GM12873 (cell line): ENCODE measurements at regions not wholly inside any gene's neighbourhood (a gene's known extent, or its start where the extent isn't known, plus 50 kb on each side); places are given as distances from the start of the nearest gene placed in this dataset.

ENCODE experiments used
- TF ChIP-seq, protein P1 (sequence below): IDR thresholded peaks from 2 replicates; pipeline ENCODE4 v1.5.1; 2012; ENCODE audit warnings: low read depth, mild to moderate bottlenecking, moderate library complexity, low read length, control low read depth; ENCODE audit not compliant: insufficient read depth; ENCODE audit errors: missing control alignments

DNA sequence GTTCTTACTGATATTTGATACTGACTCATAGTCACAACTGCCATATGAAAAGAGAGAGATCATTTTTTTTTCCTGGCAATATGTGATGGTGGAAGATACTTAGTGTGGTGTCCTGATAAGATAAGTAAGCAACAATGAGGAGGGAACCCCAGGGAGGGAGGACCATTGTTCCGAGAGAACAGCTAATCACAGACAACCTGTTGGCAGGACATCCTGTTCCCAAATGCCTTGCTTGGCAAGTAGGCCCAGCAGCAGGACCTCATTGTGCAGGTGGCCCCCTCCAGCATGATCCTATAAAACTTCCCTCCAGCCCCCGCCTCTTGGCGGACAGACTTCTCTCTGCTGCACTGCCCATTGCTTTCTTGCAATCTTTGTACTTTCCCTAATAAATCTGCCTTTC is 329.4 kb upstream of the CHRM3 start:
- TF ChIP-seq, protein P1, sequence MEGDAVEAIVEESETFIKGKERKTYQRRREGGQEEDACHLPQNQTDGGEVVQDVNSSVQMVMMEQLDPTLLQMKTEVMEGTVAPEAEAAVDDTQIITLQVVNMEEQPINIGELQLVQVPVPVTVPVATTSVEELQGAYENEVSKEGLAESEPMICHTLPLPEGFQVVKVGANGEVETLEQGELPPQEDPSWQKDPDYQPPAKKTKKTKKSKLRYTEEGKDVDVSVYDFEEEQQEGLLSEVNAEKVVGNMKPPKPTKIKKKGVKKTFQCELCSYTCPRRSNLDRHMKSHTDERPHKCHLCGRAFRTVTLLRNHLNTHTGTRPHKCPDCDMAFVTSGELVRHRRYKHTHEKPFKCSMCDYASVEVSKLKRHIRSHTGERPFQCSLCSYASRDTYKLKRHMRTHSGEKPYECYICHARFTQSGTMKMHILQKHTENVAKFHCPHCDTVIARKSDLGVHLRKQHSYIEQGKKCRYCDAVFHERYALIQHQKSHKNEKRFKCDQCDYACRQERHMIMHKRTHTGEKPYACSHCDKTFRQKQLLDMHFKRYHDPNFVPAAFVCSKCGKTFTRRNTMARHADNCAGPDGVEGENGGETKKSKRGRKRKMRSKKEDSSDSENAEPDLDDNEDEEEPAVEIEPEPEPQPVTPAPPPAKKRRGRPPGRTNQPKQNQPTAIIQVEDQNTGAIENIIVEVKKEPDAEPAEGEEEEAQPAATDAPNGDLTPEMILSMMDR = no peak

- TF ChIP-seq, protein P1 = no peak
Observed at GRCh38 chr1:239053279-239053678, 333.1 kb upstream of the CHRM3 start.

- TF ChIP-seq, protein P1 = no peak
Observed at GRCh38 chr1:239049571-239049970, 336.8 kb upstream of the CHRM3 start.

DNA sequence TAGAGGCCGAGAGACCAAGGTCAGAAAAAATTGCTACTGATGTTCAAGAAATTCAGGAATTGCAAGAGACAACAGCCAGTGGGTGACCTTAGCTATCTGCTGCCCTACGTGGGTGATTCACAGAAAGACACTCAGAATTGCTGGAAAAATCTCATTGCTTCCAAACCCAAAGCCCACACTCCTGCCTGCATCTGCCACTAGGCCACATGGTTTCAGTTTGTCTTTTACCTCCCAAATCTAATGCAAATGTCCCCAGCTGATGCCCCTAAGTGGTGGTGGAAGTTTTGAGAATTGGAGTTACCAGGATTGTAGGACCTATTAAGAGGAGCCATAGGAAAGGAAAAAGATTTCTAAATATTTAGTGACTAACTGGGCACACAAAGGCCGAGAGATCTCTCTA is 341.5 kb upstream of the CHRM3 start:
- TF ChIP-seq, protein P1 = no peak

- TF ChIP-seq, protein P1 = no peak
Observed at GRCh38 chr1:239040523-239040922, 345.8 kb upstream of the CHRM3 start.

DNA sequence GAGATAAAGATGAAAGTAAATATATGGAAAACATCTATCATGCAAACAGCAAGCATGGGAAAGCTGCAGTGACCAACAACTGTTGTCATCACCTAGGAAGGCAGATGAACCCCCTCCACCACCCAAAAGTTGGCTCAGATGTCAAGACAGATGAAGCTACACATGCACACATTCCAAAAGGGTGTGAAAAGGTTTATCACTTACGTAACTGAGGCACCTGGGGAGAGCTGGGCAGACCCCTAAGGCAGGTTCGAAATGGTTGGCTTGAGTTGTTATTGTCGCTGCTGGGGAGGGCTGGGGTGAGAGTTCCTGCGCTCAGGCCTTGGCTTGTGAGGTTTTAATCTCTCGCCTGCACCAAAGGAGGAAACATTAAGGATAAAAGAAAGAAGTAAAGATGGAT is 355.1 kb upstream of the CHRM3 start:
- TF ChIP-seq, protein P1 = no peak

DNA sequence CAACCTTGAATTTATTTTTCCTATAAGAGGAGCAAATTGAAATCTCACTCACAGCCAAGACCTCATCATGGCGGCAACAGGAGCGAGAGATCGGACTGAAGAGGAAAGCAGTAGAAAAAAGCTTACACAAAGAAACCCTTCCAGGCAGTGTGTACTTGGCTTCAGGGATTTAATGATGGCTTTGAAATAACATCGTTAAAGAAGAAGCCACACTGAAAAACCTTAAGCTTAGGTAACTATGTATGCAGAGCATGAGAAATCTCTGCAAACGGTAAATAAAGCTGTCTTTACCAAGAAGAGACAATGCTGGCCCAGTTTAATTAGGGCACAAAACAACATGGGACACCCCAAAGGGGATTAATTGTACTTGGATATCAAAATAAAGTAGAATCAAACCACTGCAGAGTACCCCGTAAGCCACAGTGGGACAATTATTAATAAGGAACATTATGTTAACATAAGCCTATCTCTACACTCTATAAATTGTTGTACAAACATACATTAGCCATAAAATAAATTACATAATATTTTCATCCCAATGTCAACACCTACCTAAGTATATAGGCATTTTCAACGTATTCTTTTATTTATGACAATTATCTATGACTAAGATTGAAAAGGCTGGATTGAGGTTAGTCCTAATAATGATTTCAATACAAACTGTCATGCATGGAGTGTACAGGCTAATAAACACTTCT is 360.2 kb upstream of the CHRM3 start:
- TF ChIP-seq, protein P1 = no peak
